NB4 (cell line): ENCODE measurements at regions not wholly inside any gene's neighbourhood (a gene's known extent, or its start where the extent isn't known, plus 50 kb on each side); places are given as distances from the start of the nearest gene placed in this dataset.

Experiments
- CTCF ChIP-seq: IDR thresholded peaks from one replicate; pipeline ENCODE4 v1.5.1; 2012; ENCODE audit warnings: low read depth, low read length
- POLR2A ChIP-seq: IDR thresholded peaks from 2 replicates; pipeline ENCODE4 v1.6.1; 2011; ENCODE audit warnings: mild to moderate bottlenecking; ENCODE audit not compliant: insufficient read length; ENCODE audit errors: extremely low read depth

GRCh38 chr2:128950758-128951157 is 632.1 kb upstream of the HS6ST1 start:
- no peak for TF ChIP-seq CTCF
- TF ChIP-seq POLR2A, result no peak
